ENCODE measurements at regions not wholly inside any gene's neighbourhood (a gene's known extent, or its start where the extent isn't known, plus 50 kb on each side); places are given as distances from the start of the nearest gene placed in this dataset.

- Histone ChIP-seq H3K9me3 (ENCODE audit: control insufficient read depth, insufficient read depth, low read length) (no peaks in the 10 kb centered on the region), H3K36me3 (ENCODE audit: control insufficient read depth, insufficient read depth, low read length) (no peaks in the 10 kb centered on the region), H3K4me1 (ENCODE audit: control insufficient read depth, insufficient read depth, low read length) (no peaks in the 10 kb centered on the region), H3K4me3 (ENCODE audit: low read length) (no peak overlapping the region), H3K27ac (ENCODE audit: low read length) (no peak overlapping the region), H3K27me3 (ENCODE audit: control insufficient read depth, insufficient read depth, low read length) (no peaks in the 10 kb centered on the region)
- ATAC-seq (no peak), DNase-seq (no peak)
- WGBS (ENCODE audit: insufficient coverage): 89% methylated on average over 18 of the region's 18 CpGs
- no peak overlapping the region for H3K4me3 Mint-ChIP-seq
- no peak overlapping the region for H3K27ac Mint-ChIP-seq
- H3K27me3 Mint-ChIP-seq (ENCODE audit: low read depth in 2 of 2): peaks cover 5 to 15% of the 10 kb centered on the region in 2 donors
- no peak for TF ChIP-seq CTCF (IDR thresholded peaks at IDR 0.05)
- no peaks in the 10 kb centered on the region for H3K36me3 Mint-ChIP-seq
- H3K9me3 Mint-ChIP-seq: no peaks in the 10 kb centered on the region
- no peaks in the 10 kb centered on the region for H3K4me1 Mint-ChIP-seq
- intact Hi-C loops (cut with micrococcal nuclease): no loop called here
Observed at GRCh38 chr22:49179175-49179574, 648.5 kb downstream of the BRD1 start.

- ATAC-seq (no peak), DNase-seq (no peak)
- intact Hi-C loops (cut with micrococcal nuclease): no loop called here
- H3K27ac Mint-ChIP-seq: no peak overlapping the region
- no peak overlapping the region for H3K4me3 ChIP-seq (ENCODE audit: low read length)
- H3K36me3 ChIP-seq (ENCODE audit: control insufficient read depth, insufficient read depth, low read length): no peaks in the 10 kb centered on the region
- H3K9me3 ChIP-seq (ENCODE audit: control insufficient read depth, insufficient read depth, low read length): no peaks in the 10 kb centered on the region
- H3K36me3 Mint-ChIP-seq: no peaks in the 10 kb centered on the region
- no peaks in the 10 kb centered on the region for H3K9me3 Mint-ChIP-seq
- TF ChIP-seq CTCF (IDR thresholded peaks at IDR 0.05): no peak
- WGBS (ENCODE audit: insufficient coverage): 83% methylated on average over 26 of the region's 26 CpGs
- no peaks in the 10 kb centered on the region for H3K4me1 Mint-ChIP-seq
- no peaks in the 10 kb centered on the region for H3K27me3 ChIP-seq (ENCODE audit: control insufficient read depth, insufficient read depth, low read length)
- peaks cover 5 to 23% of the 10 kb centered on the region in 2 donors for H3K27me3 Mint-ChIP-seq (ENCODE audit: low read depth in 2 of 2)
- no peak overlapping the region for H3K27ac ChIP-seq (ENCODE audit: low read length)
- H3K4me1 ChIP-seq (ENCODE audit: control insufficient read depth, insufficient read depth, low read length): no peaks in the 10 kb centered on the region
- no peak overlapping the region for H3K4me3 Mint-ChIP-seq
Observed at GRCh38 chr22:49178246-49179005, 649.2 kb downstream of the BRD1 start.

GRCh38 chr22:49177666-49178065 is 650.0 kb downstream of the BRD1 start:
- Histone ChIP-seq H3K4me1 (ENCODE audit: control insufficient read depth, insufficient read depth, low read length) (no peaks in the 10 kb centered on the region), H3K27me3 (ENCODE audit: control insufficient read depth, insufficient read depth, low read length) (no peaks in the 10 kb centered on the region), H3K4me3 (ENCODE audit: low read length) (no peak overlapping the region), H3K36me3 (ENCODE audit: control insufficient read depth, insufficient read depth, low read length) (no peaks in the 10 kb centered on the region), H3K27ac (ENCODE audit: low read length) (no peak overlapping the region), H3K9me3 (ENCODE audit: control insufficient read depth, insufficient read depth, low read length) (no peaks in the 10 kb centered on the region)
- Mint-ChIP-seq H3K4me1 (no peaks in the 10 kb centered on the region), H3K9me3 (no peaks in the 10 kb centered on the region), H3K36me3 (no peaks in the 10 kb centered on the region), H3K27ac (no peak overlapping the region), H3K4me3 (no peak overlapping the region), H3K27me3 (ENCODE audit: low read depth in 2 of 2) (peaks cover 5 to 27% of the 10 kb centered on the region in 2 donors)
- 76% methylated on average over 12 of the region's 12 CpGs for WGBS (ENCODE audit: insufficient coverage)
- DNase-seq: no peak
- no peak for TF ChIP-seq CTCF (IDR thresholded peaks at IDR 0.05)
- ATAC-seq: no peak
- intact Hi-C loops (cut with micrococcal nuclease): no loop called here

DNA sequence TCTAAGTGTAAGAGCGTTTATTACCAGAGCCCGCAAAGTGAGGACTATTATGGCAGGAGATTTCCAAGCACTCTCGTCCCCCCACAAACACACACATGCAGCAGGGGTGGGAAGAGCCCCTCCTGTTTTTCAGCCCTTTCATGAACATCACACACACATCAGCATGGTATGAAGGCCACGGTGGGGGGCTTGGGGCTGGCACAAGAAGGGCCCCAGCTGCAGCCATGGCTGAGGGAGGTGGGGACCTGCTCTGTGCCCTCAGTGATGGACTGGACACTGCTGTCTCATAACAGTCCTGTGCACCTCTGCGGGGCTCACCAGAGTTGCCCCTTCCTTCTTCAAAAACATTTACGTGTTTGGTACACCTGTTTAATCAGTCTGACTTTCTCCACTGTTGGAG is 650.7 kb downstream of the BRD1 start:
- H3K4me3 Mint-ChIP-seq: no peak overlapping the region
- H3K27ac Mint-ChIP-seq: no peak overlapping the region
- Histone ChIP-seq H3K4me3 (ENCODE audit: low read length) (no peak overlapping the region), H3K27ac (ENCODE audit: low read length) (no peak overlapping the region), H3K27me3 (ENCODE audit: control insufficient read depth, insufficient read depth, low read length) (no peaks in the 10 kb centered on the region), H3K9me3 (ENCODE audit: control insufficient read depth, insufficient read depth, low read length) (no peaks in the 10 kb centered on the region), H3K4me1 (ENCODE audit: control insufficient read depth, insufficient read depth, low read length) (no peaks in the 10 kb centered on the region), H3K36me3 (ENCODE audit: control insufficient read depth, insufficient read depth, low read length) (no peaks in the 10 kb centered on the region)
- no peaks in the 10 kb centered on the region for H3K9me3 Mint-ChIP-seq
- no peak for DNase-seq
- 92% methylated on average over 6 of the region's 6 CpGs for WGBS (ENCODE audit: insufficient coverage)
- intact Hi-C loops (cut with micrococcal nuclease): no loop called here
- H3K4me1 Mint-ChIP-seq: no peaks in the 10 kb centered on the region
- ATAC-seq: no peak
- H3K36me3 Mint-ChIP-seq: no peaks in the 10 kb centered on the region
- TF ChIP-seq CTCF (IDR thresholded peaks at IDR 0.05): no peak
- H3K27me3 Mint-ChIP-seq (ENCODE audit: low read depth in 2 of 2): peaks cover 5 to 27% of the 10 kb centered on the region in 2 donors
